Loucy (cell line): ENCODE measurements at regions not wholly inside any gene's neighbourhood (a gene's known extent, or its start where the extent isn't known, plus 50 kb on each side); places are given as distances from the start of the nearest gene placed in this dataset.
A peak's percentile ranks its signal among the peaks of the same experiment; 100 is the strongest.

Experiments
- H2AFZ ChIP-seq: fragments of 200-600 bp; sonication (generic); 2 replicates; pipeline ENCODE4 v1.6.0; 2016; ENCODE audit warnings: antibody characterized with exemption, mild to moderate bottlenecking, low read length, moderate library complexity
- H3F3A ChIP-seq: fragments of 200-600 bp; 2 replicates; pipeline ENCODE4 v1.6.0; 2016; ENCODE audit warnings: antibody characterized with exemption, low read depth, mild to moderate bottlenecking
- H3K27me3 ChIP-seq: fragments of 200-600 bp; sonication (generic); 2 replicates; pipeline ENCODE4 v1.6.1; 2014; ENCODE audit warnings: low read length, mild to moderate bottlenecking; ENCODE audit not compliant: insufficient read depth, poor library complexity, severe bottlenecking
- H3K36me3 ChIP-seq: fragments of 200-600 bp; sonication (generic); 2 replicates; pipeline ENCODE4 v1.6.1; 2016; ENCODE audit warnings: low read length; ENCODE audit not compliant: insufficient read depth
- H3K4me1 ChIP-seq: fragments of 200-600 bp; sonication (generic); 2 replicates; pipeline ENCODE4 v1.5.1; 2014; ENCODE audit warnings: low read length, mild to moderate bottlenecking; ENCODE audit not compliant: insufficient read depth, poor library complexity, severe bottlenecking
- H3K4me2 ChIP-seq: fragments of 200-600 bp; sonication (generic); 2 replicates; pipeline ENCODE4 v1.6.0; 2014; ENCODE audit warnings: antibody characterized with exemption, low read length, low read depth, mild to moderate bottlenecking; ENCODE audit not compliant: poor library complexity, severe bottlenecking
- H3K4me3 ChIP-seq: fragments of 200-600 bp; sonication (generic); 2 replicates; pipeline ENCODE4 v1.5.1; 2014; ENCODE audit warnings: low read length, mild to moderate bottlenecking, mixed read lengths; ENCODE audit not compliant: poor library complexity, severe bottlenecking
- H3K79me2 ChIP-seq: fragments of 200-600 bp; sonication (generic); 2 replicates; pipeline ENCODE4 v1.6.1; 2014; ENCODE audit warnings: low read length; ENCODE audit not compliant: insufficient read depth
- H3K9ac ChIP-seq: fragments of 200-600 bp; sonication (generic); 2 replicates; pipeline ENCODE4 v1.6.0; 2014; ENCODE audit warnings: mild to moderate bottlenecking, low read depth, low read length, moderate library complexity; ENCODE audit not compliant: poor library complexity, severe bottlenecking
- H3K9me2 ChIP-seq: fragments of 200-600 bp; sonication (generic); replicated peaks from 2 replicates; pipeline ENCODE4 v1.6.1; 2016; ENCODE audit warnings: low read depth, low read length, mixed read lengths
- H3K9me3 ChIP-seq: fragments of 200-600 bp; sonication (generic); 2 replicates; pipeline ENCODE4 v1.6.1; 2014; ENCODE audit warnings: mild to moderate bottlenecking, antibody characterized with exemption, low read length, low read depth; ENCODE audit not compliant: insufficient read depth
- H4K20me1 ChIP-seq: fragments of 200-600 bp; sonication (generic); 2 replicates; pipeline ENCODE4 v1.6.0; 2014; ENCODE audit warnings: antibody characterized with exemption, low read length, mild to moderate bottlenecking; ENCODE audit not compliant: insufficient read depth, poor library complexity, severe bottlenecking
- CTCF ChIP-seq: fragments of 200-600 bp; sonication (generic); conservative IDR thresholded peaks from 2 replicates; pipeline ENCODE4 v1.5.1; 2014; ENCODE audit warnings: mild to moderate bottlenecking, antibody characterized with exemption, low read length
- EZH2phosphoT487 ChIP-seq: fragments of 200-600 bp; IDR thresholded peaks from 2 replicates; pipeline ENCODE4 v1.6.1; 2018; ENCODE audit warnings: antibody characterized with exemption, mild to moderate bottlenecking, moderate library complexity, borderline replicate concordance

DNA sequence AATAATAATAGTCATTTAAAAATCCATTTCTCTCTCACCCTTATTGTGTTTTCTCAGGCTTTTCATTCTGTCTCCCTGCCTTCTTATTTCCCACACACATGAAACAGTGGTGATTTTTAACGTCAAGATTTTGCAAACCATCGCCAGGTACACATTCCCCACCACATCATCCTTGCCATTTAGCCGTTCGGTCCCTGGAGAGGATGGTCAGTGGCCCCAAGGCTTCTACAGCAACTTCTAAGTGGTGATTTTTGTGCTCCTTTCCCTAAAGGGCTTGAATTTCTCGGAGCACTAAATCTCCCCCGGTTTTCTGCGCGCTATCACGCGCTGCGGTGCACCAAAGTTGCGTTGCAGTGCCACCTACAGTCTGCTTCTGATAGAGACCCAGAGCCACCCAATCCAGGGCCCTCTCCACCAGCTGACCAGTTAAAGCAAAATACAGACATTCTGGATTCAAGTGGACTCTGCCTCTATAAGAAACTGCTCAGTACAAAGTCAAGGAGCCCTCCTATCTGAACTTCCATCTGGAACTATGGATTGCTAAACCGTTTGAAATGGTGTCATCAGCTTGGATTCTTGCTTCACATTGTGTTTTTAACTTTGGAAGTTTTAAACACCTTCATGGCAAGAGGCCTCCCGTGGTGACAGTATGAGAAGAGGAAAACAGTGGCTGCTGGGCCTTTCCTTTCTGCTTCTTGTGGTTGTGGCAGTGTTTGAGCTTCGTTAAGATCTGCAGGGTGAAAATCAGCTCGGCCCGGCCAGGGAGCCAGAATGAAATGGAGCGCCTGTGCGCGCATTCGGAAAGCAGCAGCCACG, 234.0 kb downstream of the SPTSSA start:
- Histone ChIP-seq H3K36me3 (no peaks in the 10 kb centered on the region), H3K79me2 (no peaks in the 10 kb centered on the region), H3K4me3 (no peak overlapping the region), H4K20me1 (no peaks in the 10 kb centered on the region), H3K9me3 (no peaks in the 10 kb centered on the region), H3K9me2 (no peaks in the 10 kb centered on the region), H3K4me2 (no peak overlapping the region), H3K4me1 (no peaks in the 10 kb centered on the region), H3K27me3 (no peaks in the 10 kb centered on the region), H3F3A (no peaks in the 10 kb centered on the region), H2AFZ (peak overlapping the region; percentile 38), H3K9ac (no peak overlapping the region)
- peak; percentile 84 for TF ChIP-seq CTCF
- no peak for TF ChIP-seq EZH2phosphoT487

- no peaks in the 10 kb centered on the region for H3K79me2 ChIP-seq
- H3K4me2 ChIP-seq = no peak overlapping the region
- no peaks in the 10 kb centered on the region for H3K36me3 ChIP-seq
- TF ChIP-seq CTCF (no peak), EZH2phosphoT487 (no peak)
- H3K9me3 ChIP-seq = no peaks in the 10 kb centered on the region
- H3K27me3 ChIP-seq = no peaks in the 10 kb centered on the region
- H2AFZ ChIP-seq = no peak overlapping the region
- H4K20me1 ChIP-seq = no peaks in the 10 kb centered on the region
- no peak overlapping the region for H3K4me3 ChIP-seq
- no peaks in the 10 kb centered on the region for H3K9me2 ChIP-seq
- no peaks in the 10 kb centered on the region for H3K4me1 ChIP-seq
- H3K9ac ChIP-seq = no peak overlapping the region
- H3F3A ChIP-seq = no peaks in the 10 kb centered on the region
Observed at GRCh38 chr14:34224221-34224620, 237.8 kb downstream of the SPTSSA start.

DNA sequence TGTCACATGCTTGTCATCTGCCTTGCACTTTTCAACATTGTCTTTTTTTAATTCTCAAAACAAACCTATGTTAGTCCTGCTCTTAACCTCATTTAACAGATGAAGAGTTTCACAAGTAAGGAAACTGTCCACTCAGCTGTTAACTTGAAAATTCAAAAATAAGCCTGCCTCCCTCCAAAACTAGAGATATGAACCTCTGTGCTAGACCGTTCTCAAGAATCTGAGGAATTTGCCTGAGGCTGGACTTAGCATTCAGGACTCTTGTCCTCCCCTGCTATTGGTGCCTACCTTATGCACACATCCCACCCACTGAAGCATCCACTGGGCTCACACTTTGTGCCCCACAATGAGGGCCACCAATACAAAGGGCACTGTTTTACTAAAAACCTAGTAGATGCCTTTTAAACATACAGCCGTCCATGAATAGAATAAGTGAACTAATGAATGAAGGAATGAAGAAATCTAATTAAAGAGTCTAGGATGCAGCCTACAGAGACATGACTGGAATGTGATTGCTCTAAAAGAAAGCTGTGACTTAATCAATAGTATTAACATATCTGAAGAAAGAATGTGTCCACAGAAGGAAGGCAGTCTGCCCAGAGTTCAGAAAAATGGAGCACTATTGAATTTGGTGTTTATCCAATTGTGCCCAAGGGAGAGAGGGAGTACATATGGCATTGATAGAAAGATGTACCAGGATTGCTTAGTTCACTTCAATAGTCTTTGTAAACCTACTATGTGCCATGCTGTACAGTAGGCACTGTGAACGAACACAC, 238.5 kb downstream of the SPTSSA start:
- Histone ChIP-seq H3K9me3 (no peaks in the 10 kb centered on the region), H4K20me1 (no peaks in the 10 kb centered on the region), H3K79me2 (no peaks in the 10 kb centered on the region), H3K36me3 (no peaks in the 10 kb centered on the region), H3K4me1 (no peaks in the 10 kb centered on the region), H3K9ac (no peak overlapping the region), H3K4me3 (no peak overlapping the region), H3K27me3 (no peaks in the 10 kb centered on the region), H3K4me2 (no peak overlapping the region), H2AFZ (no peak overlapping the region), H3K9me2 (no peaks in the 10 kb centered on the region), H3F3A (no peaks in the 10 kb centered on the region)
- TF ChIP-seq EZH2phosphoT487 = no peak
- no peak for TF ChIP-seq CTCF
